T1000 (cell line): ENCODE measurements at regions not wholly inside any gene's neighbourhood (a gene's known extent, or its start where the extent isn't known, plus 50 kb on each side); places are given as distances from the start of the nearest gene placed in this dataset.

Source experiments
- DNase-seq: peaks from one replicate; lab custom pipeline; 2025; ENCODE audit warnings: mixed read lengths; lab: John Stamatoyannopoulos, UW

DNA sequence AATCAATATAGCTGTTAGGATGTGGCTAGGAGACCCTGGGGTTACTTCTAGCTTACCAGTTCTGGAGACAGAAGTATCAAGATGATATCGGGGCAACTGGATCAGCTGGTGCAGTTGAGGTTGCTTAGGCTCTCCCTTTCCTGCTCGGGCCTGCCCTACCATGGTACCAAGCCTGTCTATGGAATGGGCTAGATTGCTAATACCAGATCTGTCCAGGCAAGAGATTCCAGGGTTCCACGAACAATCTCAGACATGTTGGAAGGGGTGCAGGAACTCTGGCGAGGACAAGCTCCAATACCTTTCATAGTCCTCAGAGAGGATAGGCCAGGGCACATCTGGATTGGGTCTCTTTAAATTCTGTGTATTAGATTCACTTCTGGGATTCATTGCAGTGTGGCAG lies 53.8 kb downstream of the ADM start:
- no peak for DNase-seq

DNA sequence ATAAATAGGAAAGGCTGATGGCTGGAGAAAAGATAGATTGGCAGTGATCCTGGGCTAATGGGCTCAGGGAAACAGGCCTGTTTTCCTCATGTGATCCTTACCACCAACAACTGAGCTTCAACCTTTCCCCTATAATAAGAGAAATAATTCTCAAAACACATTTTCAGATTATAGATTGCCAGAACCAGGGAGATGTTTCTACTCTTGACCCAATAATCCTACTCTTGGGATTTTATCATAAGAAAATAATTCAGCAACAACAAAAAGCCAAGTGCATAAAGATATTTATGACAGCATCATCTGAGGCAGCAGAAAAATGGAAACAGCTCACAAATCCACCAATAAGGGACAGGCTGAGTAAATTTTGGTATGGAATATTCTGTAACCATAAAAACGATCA lies 54.3 kb downstream of the ADM start:
- DNase-seq, result no peak

DNA sequence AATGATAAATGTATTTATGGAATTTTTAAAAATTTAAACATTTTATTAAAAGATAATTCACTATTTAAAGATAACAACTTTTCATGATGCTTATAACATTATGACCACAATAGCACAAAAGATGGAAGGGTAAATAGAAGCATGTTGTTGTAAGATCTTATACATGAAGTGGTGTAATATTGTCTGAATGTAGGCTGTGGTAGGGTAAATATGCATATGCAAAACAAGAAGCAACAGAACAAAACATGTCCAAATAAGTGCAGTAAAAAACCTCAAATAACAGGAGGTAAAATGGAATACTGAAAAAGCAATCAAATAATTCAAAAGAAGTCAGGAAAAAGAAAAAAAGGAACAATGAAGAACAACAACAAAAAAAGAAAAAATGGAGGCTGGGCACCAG lies 56.0 kb downstream of the ADM start:
- no peak for DNase-seq

DNA sequence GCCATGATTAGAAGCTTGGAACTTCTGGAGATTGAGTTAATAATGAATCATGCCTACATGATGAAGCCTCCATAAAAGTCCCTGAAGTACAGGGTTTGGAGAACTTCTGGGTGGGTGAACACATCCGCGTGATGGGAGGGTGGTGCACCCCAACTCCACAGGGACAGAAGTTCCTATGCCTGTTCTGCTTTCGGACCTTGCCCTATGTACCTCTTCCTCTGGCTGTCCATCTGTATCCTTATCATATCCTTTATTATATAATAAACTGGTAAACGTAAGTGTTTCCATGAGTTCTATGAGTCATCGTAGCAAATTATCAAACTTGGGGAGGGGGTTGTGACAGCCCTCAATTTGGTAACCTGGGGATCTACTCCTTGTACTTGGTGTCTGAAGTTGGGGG lies 60.2 kb downstream of the ADM start:
- no peak for DNase-seq

DNA sequence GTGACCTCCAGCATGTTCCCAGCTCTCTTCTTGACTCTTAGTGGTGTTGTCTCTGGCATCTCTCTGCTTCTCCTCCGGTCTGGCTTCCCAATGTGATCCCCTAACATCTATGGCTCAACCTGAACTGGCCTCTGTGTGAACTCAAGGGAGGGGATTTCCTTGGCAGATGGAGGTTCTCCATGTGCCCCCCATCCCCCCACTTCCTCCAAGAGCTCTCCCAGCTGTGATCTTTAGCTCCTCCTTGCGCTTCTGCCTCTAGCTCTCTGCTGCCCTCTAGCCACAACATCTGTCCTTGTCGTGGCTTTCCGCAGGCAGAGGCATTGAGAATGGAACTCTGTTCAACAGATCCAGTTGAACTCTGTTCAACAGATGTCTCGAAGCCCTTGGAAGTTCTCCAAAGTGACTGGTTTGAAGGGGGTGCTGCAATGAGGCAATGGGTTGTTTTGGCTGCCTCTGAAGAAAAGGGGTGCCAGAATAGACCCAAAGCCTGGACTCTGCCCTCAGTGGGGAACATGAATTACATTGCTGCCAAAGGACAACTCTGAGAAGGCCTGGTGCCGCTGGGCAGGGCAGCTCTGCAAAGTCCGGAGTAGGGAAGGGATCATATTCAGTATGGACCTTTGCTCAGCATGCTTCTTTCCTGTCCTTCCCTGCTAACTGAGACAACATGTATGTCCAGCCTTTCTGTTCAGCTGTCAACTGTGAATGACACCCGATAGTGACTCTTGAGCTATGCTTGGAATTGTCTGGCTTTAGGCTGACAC lies 61.9 kb downstream of the ADM start:
- peak; percentile 64 for DNase-seq

DNA sequence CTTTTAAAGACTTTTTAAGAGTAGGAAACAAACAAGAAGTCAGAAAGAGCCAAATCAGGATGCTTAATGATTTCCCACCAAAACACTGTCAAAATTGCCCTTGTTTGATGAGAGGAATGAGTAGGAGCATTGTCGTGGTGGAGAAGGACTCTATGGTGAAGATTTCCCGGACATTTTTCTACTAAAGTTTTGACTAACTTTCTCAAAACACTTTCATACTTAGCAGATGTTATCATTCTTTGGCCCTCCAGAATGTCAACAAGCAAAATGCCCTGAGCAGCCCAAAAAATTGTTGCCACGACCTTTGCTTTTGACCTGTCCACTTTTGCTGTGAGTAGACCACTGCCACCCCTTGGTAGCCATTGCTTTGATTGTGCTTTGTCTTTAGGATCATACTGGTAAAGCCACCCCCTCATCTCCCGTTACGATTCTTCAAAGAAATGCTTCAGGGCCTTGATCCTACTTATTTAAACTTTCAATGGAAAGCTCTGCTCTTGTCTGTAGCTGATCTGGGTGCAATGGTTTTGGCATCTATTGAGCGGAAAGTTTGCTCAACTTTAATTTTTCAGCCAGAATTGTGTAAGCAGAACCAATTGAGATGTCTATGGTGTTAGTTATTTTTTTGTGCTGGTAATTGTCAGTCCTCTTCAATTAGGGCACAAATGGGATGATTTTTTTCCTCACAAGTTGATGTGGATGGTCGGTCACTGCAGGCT lies 67.2 kb downstream of the ADM start:
- DNase-seq, result no peak

DNA sequence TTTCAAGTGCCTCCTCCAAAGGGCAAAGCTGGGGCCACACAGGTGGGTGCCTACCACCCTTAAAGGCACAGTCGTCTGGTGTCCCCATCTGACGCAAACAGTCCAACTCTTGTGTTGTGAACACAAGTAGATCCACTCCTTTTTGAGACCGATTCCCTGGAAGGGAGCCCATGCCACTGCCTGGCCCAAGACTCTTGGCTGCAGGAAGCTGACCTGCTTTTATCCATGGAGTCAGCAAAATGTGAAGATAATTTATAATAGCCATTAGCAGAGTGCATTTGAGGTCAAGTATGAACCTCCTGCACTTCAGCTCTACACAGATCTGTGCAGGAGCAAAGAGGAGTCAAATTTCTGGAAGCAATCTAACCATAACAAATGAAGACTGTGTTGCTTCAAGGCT lies 68.5 kb downstream of the ADM start:
- DNase-seq, result no peak

DNA sequence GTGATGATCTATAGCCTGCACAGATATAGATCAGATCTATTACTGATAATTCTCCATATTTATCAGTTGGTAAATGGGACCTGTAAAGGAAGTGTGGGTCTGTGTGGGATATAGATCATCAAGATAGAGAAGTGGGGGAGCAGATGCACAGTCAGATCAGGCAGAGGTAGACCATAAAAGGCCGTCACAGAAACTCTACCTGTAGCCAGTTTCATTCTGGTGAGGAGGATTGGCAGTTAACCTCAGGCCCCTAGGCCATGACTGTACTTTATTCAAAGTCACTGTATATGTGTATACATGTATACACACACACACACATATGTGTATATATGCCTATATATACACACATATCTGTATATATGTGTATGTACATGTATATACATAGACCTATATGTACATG lies 69.1 kb downstream of the ADM start:
- DNase-seq, result no peak

DNA sequence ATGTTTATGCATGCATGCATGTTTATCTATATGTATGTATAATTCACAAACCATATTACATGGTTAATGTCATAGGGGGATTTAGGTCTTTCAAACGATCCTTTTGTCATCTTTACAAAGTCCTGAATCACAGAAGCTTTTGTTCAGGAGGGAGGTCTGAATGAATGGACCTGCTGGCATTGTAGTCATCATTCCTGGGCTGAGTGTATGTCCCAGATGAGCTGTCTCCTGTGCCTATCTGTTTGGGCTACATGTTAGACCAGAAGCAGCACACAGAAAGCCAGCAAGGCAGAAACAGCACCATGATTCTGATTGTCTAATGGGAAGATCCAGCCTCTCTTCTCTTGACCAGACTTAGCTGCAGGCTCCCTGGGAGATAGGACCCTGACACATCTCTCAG lies 69.5 kb downstream of the ADM start:
- DNase-seq, result no peak

DNA sequence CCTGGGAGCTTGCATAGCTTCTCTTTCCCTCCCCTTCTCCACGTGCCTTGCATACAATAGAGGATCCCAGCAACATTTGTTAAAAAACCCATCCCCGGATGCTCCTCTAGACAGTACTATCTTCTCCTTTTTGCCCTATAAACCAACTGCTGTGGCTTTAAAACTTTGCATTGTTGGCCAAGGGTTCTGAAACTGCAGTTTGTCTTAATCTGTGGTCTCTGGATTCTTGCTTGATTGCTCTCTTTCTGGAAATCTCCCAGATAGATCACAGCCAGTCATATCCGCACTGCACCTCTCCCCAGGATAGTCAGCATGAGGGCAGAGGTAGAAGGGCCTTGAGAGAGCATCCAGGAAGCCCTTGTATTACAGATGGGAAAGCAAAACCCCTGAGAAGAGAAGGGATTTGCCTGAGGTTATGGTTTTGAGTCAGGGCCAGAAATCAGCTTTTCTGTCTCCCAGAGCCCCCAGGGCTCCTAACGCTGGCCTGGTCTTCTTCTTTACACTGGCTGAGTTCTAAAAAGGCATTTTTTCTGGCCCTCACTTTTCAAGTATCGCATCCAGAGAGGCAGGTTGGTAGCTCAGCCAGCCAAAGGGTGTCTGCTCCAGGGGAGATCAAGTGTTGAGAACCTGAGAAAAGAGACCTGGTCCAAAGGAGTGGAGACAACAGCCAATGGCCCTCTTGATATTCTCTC lies 70.6 kb downstream of the ADM start:
- peak; percentile 10 for DNase-seq

DNA sequence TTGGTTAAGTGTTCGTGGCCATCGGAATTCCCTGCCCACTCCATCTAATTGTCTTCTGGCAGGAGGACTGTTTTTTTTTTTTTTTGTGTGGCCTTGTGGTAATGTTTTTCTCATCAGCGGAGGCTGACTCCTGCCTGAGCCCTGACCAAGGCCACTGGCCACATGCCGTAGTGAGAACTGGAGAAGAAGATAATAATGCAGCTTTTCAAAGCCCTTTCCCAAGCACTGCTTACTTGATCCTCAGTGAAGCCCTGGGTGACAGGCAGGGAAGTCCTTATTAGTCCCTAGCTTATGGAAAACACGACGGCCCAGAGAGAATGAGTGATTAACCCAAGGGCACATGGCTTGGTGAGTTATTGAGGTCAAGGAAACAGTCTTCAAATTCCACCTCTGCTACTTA lies 71.2 kb downstream of the ADM start:
- DNase-seq, result no peak

DNA sequence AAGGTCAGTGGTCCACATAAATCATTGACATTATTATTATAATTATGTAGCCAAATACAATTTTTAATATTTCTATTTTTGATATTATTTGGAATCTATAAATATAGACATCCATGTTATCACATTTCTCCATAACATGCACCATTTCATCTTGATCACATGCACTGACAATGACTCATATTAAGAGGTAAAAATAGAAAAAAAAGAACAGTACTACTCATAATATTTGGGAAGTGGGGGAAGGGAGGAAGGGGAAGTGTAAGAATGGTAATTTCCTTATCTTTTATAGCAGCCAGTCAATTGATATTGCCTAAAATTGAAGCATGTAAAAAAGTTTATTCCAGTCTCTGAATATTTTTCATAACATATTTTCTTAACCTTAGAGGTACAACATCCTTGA lies 72.3 kb downstream of the ADM start:
- DNase-seq, result no peak

DNA sequence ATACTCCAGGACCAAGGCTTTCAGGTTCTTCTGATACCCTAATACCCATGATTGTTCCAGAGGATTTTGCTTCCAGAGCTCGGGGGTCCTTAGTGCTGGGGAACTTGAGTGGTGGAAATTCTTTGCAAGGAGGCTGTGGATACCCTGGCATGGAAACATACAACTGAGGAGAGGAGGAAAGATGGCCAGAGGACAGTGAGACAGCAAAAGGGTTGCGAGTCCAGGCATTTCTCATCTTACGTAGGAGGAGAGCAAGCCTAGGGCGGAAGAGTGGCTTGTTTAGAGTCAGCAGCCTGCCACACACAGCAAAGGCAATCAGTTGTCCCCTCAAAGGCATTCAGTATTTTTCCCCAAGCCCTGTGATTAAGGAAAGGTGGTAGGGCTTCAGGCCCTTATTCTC lies 73.5 kb downstream of the ADM start:
- DNase-seq, result no peak

DNA sequence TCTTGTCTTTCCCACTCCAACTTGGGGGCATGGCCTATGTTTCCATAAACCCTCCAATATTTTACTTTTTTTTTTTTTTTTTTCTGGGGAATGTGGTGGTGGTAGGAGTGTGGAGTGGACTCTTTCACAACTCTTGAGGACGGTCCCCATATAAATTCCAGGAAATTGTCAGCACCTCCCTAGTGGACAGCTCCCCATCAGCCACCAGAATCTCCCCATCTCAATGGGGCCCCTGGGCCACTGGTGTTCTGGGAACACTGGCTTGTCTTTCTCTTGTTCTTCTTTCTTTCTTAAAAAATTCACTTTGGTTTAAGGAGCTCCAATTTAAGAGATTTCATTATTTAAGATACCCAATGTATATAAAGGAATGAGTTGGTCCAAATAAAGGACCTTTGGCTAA lies 74.1 kb downstream of the ADM start:
- DNase-seq, result no peak

DNA sequence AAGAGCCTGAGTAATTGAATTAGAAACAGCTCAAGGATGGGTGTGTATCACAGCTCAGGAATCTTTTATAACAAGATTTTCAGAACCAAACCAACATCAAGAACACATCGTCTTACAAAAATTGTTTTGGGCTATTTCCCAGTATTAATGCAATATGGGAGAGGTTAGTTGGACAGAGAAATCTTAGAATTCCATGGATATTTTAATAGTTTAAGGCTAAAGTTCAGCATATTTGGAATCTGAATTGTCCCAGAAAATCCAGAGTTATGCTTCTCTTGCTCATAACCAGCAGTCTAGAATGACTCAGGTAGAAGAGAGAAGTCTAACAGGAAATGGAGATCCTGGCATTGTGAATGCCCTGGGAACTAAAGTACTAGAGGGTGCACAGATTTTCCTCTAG lies 74.6 kb downstream of the ADM start:
- DNase-seq, result no peak

DNA sequence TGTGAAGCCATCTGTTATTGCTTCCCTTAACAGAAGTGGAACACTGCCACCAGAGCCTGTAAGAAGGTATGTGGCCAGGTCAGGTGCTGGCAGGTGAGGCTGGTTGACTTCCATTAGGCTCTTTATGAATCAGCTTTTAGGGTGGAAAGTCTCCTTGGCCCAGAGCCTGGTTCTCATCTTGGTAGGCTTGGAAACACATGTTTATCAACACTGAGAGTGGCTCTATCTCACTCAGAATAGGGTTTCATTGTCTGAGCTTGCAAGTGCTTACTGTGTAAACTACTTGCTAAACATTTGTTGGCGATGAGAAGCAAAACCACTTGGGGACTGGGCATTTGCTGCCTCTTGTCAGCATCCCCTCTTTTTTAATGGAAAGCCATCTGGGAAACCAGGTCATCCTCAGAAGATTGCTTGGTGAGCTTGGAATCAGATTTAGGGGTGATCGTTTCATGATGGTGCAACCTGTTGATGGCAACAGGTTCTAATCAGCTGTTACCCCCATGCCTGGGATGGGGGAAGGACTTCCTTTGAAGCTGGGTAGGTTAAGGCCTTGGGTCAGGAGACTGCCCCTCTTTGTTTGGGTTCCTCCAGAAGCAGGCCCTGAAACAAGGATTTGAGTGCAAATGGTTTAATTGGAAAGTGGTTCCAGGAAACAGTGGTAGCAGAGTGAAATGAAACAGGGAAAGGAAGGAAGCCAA lies 75.0 kb upstream of the AMPD3 start:
- no peak for DNase-seq

DNA sequence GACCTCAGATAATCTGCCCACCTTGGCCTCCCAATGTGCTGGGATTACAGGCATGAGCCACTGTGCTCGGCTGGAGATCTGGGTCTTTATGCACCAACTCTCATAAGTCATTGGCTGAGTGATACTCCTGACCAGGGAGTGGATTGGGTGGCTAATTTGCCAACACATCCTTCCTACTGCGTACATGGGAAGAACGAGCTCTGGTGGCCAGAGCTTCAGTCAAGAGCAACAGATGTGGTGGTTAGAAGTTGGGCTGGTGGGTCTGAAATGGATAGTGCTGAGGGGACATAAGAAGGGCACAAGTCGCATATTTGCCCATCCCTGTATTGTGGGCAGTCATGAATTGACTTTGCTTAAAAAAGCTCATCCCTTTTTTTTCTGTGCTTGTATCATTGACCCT lies 74.1 kb upstream of the AMPD3 start:
- DNase-seq, result no peak

DNA sequence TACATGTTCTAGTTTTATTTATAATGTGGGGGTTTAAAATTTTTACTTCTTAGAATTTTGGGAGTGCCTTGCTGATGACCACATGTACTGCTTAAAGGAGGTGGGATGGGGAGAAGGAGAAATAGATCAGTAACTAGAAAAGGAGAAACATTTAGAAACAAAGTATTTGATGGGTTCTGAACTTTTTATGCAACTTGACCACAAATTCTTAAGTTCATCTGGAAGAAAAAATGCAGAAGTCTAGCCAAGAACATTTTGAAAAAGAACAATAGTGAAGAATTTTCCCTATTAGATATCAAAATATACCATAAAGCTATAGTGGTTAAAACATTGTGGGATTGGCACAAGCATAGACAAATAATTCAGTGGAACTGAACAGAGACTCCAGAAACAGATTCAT lies 73.3 kb upstream of the AMPD3 start:
- DNase-seq, result no peak

DNA sequence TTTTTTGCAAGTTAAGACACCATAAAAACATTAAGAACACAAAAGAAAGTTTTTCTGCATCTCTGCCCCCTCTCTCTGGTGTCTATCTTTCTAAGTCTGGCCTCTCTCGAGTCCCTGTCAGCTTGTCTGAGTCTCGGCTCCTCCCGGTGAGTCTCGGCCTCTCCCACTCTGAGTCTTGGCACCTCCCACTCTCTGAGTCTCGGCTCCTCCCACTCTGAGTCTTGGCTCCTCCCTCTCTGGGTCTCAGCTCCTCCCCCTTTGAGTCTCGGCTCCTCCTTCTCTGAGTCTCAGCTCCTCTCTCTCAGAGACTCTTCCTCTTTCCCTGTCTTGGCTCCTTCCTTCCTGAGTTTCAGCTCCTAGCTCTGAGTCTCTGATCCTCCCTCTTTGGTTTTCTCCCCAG lies 72.5 kb upstream of the AMPD3 start:
- no peak for DNase-seq

DNA sequence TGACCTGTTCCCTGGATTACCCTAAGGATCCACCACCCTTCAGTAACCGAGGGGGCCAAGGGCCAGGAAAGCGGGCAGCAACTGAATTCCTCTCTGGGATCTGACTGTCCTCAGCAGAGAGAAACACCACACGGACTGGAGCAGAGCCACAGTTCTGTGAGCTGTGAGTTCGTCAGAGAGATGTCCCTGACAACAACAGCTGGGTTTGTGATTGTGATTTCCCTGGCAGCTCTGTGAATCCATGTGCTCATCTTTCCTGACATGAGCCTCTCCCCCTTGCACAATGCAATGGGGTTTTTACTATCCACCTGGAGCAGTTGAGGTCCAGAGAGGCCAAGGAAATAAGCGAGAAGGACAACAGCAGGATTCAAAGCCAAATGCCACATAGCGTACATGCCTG lies 69.4 kb upstream of the AMPD3 start:
- no peak for DNase-seq

DNA sequence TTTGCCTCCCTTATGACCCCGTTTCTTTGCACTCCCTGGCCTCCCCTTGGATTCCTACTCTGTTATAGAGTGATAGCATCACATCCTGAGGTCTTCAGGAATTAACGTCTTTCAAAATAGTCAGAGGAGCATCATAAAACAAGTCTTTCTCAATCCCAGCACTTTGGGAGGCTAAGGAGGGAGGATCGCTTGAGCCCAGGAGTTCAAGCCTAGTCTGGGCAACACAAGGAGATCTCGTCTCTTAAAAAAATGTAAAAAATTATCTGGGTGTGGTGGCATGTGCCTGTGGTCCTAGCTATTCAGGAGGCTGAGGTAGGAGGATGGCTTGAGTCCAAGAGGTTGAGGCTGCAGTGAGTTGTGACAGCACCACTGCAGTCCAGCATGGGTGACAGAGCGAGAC lies 68.7 kb upstream of the AMPD3 start:
- no peak for DNase-seq

DNA sequence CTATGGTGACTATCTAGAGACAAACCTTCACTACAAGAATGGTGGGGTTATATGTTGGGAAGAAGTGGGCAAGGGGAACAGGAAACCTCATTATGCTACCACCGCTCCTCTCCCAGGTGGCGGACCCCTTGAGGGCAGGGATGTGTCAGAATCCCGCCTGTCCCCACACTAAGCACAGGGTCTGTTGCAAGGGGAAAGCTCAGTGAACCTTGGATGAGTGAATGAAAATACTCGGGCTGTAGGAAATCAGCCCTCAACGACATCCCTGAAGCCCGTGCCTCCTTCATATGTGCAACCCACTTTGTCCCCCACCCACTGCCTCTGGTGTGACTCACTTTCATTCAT lies 68.2 kb upstream of the AMPD3 start:
- no peak for DNase-seq
